ENCODE measurements at regions not wholly inside any gene's neighbourhood (a gene's known extent, or its start where the extent isn't known, plus 50 kb on each side); places are given as distances from the start of the nearest gene placed in this dataset.
"Not testable (repeated sequence)": the region's sequence is repeated elsewhere in the genome, so short reads cannot be mapped to it uniquely, and the experiment has no call there.

GRCh38 chr10:9097991-9098306, 1043.5 kb downstream of the GATA3 start:
- Histone ChIP-seq H3K9ac (ENCODE audit: low read length) (no peak overlapping the region), H3K27me3 (replicated peaks; ENCODE audit: control insufficient read depth, insufficient read depth, low read length) (no peaks in the 10 kb centered on the region), H3K36me3 (ENCODE audit: control insufficient read depth, insufficient read depth, low read length, severe bottlenecking) (no peaks in the 10 kb centered on the region), H3K9me3 (ENCODE audit: control insufficient read depth, low read length) (no peaks in the 10 kb centered on the region), H3K4me1 (ENCODE audit: control insufficient read depth, insufficient read depth, low read length) (peaks cover 2% of the 10 kb centered on the region), H3K4me3 (ENCODE audit: low read length) (no peak overlapping the region)
- DNase-seq (ENCODE audit: low read depth) = no peak

- Histone ChIP-seq H3K4me3 (ENCODE audit: low read length) (no peak overlapping the region), H3K9me3 (ENCODE audit: control insufficient read depth, low read length) (no peaks in the 10 kb centered on the region), H3K9ac (ENCODE audit: low read length) (no peak overlapping the region), H3K36me3 (ENCODE audit: control insufficient read depth, insufficient read depth, low read length, severe bottlenecking) (no peaks in the 10 kb centered on the region), H3K4me1 (ENCODE audit: control insufficient read depth, insufficient read depth, low read length) (peaks cover 8% of the 10 kb centered on the region), H3K27me3 (replicated peaks; ENCODE audit: control insufficient read depth, insufficient read depth, low read length) (no peaks in the 10 kb centered on the region)
- DNase-seq (ENCODE audit: low read depth) = no peak
Measured at GRCh38 chr10:9102026-9102425, 1047.5 kb downstream of the GATA3 start.

DNA sequence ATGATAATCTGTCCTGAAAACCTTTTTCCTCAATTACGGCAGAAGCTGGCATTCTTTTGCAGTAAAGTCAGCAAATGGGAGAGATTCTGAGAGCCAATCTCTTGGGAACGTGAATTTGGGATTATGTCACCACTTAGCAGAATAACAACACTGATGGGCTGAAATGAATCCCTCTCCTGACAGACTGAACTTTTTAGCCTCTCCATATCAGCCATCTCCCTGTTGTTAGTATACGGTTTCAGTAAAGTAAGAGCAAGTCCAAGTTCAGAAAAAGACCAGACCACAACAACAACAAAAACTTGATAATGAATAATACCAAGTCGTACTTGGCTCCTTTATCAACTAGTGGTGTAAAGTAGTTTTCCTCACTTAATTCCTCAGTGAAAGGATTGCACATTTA, 1048.8 kb downstream of the GATA3 start:
- no peak for DNase-seq (ENCODE audit: low read depth)
- no peaks in the 10 kb centered on the region for H3K27me3 ChIP-seq (replicated peaks; ENCODE audit: control insufficient read depth, insufficient read depth, low read length)
- no peaks in the 10 kb centered on the region for H3K36me3 ChIP-seq (ENCODE audit: control insufficient read depth, insufficient read depth, low read length, severe bottlenecking)

DNA sequence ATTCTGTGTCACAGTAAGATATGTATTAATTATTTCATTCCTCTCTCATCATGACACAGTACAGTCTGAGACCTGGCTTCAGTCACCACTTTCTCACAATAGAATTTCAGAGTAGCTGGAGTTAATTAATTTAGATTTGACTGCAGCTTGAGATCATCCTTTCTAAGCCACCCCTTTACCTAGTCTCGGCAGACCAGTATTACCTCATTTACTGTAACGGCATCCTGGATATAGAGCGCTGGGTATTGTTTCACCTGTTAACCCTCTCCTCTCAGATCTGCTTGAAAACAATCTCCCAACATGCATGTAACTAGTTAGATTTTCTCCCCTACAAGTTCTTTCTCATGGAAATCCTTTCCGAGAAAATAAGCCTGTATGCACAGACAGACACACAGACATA, 1057.5 kb downstream of the GATA3 start:
- H3K9me3 ChIP-seq (ENCODE audit: control insufficient read depth, low read length) = no peaks in the 10 kb centered on the region

More for the DNA sequence above, 1048.8 kb downstream of the GATA3 start:
- no peaks in the 10 kb centered on the region for H3K9me3 ChIP-seq (ENCODE audit: control insufficient read depth, low read length)
- H3K4me1 ChIP-seq (ENCODE audit: control insufficient read depth, insufficient read depth, low read length) = peaks cover 8% of the 10 kb centered on the region
- H3K9ac ChIP-seq (ENCODE audit: low read length) = no peak overlapping the region
- H3K4me3 ChIP-seq (ENCODE audit: low read length) = peak overlapping the region; percentile 3

DNA sequence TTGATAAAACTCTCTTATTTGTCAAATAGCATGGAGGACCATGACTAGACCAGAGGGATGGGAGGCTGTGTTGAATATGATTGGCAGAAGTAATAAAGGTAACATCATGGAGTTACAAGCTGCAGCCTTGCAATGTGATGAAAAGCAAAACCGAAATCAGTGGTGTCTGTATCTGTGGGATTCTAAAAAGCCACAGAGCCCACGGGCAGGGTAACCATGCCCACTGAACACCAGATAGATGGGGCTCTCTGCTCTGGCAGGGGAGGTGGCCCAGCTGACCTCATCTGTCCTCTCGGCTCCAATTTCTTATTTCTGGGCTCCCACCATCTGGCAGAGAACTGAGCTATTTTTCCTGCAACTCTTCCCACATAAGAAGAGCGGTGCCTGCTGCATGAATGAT, 1072.2 kb downstream of the GATA3 start:
- H3K36me3 ChIP-seq (ENCODE audit: control insufficient read depth, insufficient read depth, low read length, severe bottlenecking) = no peaks in the 10 kb centered on the region
- no peak overlapping the region for H3K4me3 ChIP-seq (ENCODE audit: low read length)
- H3K9ac ChIP-seq (ENCODE audit: low read length) = no peak overlapping the region
- H3K4me1 ChIP-seq (ENCODE audit: control insufficient read depth, insufficient read depth, low read length) = no peaks in the 10 kb centered on the region
- H3K9me3 ChIP-seq (ENCODE audit: control insufficient read depth, low read length) = peaks cover under 1% of the 10 kb centered on the region
- DNase-seq (ENCODE audit: low read depth) = no peak
- H3K27me3 ChIP-seq (replicated peaks; ENCODE audit: control insufficient read depth, insufficient read depth, low read length) = no peaks in the 10 kb centered on the region

More for the DNA sequence above, 1057.5 kb downstream of the GATA3 start:
- Histone ChIP-seq H3K4me3 (ENCODE audit: low read length) (no peak overlapping the region), H3K4me1 (ENCODE audit: control insufficient read depth, insufficient read depth, low read length) (no peaks in the 10 kb centered on the region), H3K27me3 (replicated peaks; ENCODE audit: control insufficient read depth, insufficient read depth, low read length) (no peaks in the 10 kb centered on the region), H3K9ac (ENCODE audit: low read length) (no peak overlapping the region), H3K36me3 (ENCODE audit: control insufficient read depth, insufficient read depth, low read length, severe bottlenecking) (no peaks in the 10 kb centered on the region)
- DNase-seq (ENCODE audit: low read depth) = no peak

DNA sequence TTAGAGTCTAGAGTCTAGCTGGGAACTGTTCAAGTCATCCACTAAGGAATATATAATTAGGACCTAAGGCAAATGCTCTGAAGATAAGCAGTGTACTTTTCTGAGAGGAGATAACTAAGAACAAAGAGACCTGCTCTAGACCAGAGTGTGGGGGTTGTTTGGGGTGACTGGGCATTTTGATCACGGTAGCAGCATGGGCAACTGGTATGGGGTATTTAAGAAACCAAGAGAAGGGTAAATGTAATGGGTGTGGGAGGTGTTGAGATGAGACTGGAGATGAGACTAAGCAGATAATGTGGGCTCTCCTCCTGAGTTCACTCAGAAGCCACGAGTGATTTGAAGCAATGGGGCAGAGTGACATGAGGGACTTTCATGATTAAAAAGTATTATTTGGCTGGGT, 1082.9 kb downstream of the GATA3 start:
- no peaks in the 10 kb centered on the region for H3K4me1 ChIP-seq (ENCODE audit: control insufficient read depth, insufficient read depth, low read length)
- H3K36me3 ChIP-seq (ENCODE audit: control insufficient read depth, insufficient read depth, low read length, severe bottlenecking) = no peaks in the 10 kb centered on the region
- H3K9ac ChIP-seq (ENCODE audit: low read length) = no peak overlapping the region
- H3K9me3 ChIP-seq (ENCODE audit: control insufficient read depth, low read length) = no peaks in the 10 kb centered on the region
- H3K4me3 ChIP-seq (ENCODE audit: low read length) = no peak overlapping the region
- no peaks in the 10 kb centered on the region for H3K27me3 ChIP-seq (replicated peaks; ENCODE audit: control insufficient read depth, insufficient read depth, low read length)
- DNase-seq (ENCODE audit: low read depth) = no peak

- not testable (repeated sequence) for H3K9me3 ChIP-seq (ENCODE audit: control insufficient read depth, low read length); H3K4me1 ChIP-seq (ENCODE audit: control insufficient read depth, insufficient read depth, low read length); DNase-seq (ENCODE audit: low read depth); H3K27me3 ChIP-seq (replicated peaks; ENCODE audit: control insufficient read depth, insufficient read depth, low read length); H3K36me3 ChIP-seq (ENCODE audit: control insufficient read depth, insufficient read depth, low read length, severe bottlenecking); H3K9ac ChIP-seq (ENCODE audit: low read length); H3K4me3 ChIP-seq (ENCODE audit: low read length)
Measured at GRCh38 chr10:9138829-9139228, 1084.3 kb downstream of the GATA3 start.

DNA sequence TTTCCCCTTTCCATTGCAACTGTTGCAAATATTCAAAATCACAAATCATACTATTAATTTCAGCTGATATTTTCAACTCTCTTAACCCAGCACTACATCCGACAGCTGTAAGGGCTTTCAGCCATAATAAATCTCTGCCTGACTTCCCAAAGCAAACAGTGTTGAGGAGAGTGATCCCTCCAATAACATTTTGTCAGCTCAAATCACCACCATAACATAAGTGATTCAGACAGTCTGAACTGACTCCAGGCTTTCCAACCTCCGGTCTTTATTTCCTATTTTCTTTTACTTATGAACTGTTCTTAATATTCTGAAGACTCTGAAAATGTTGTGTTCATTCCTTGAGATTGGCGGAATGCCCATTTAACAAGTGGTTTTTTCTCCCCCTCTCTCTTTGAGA, 1085.9 kb downstream of the GATA3 start:
- no peak overlapping the region for H3K9ac ChIP-seq (ENCODE audit: low read length)
- no peak overlapping the region for H3K4me3 ChIP-seq (ENCODE audit: low read length)
- no peaks in the 10 kb centered on the region for H3K4me1 ChIP-seq (ENCODE audit: control insufficient read depth, insufficient read depth, low read length)
- no peaks in the 10 kb centered on the region for H3K9me3 ChIP-seq (ENCODE audit: control insufficient read depth, low read length)
- H3K36me3 ChIP-seq (ENCODE audit: control insufficient read depth, insufficient read depth, low read length, severe bottlenecking) = no peaks in the 10 kb centered on the region
- peaks cover 2% of the 10 kb centered on the region for H3K27me3 ChIP-seq (replicated peaks; ENCODE audit: control insufficient read depth, insufficient read depth, low read length)
- DNase-seq (ENCODE audit: low read depth) = no peak

- Histone ChIP-seq H3K27me3 (replicated peaks; ENCODE audit: control insufficient read depth, insufficient read depth, low read length) (peaks cover 6% of the 10 kb centered on the region), H3K9me3 (ENCODE audit: control insufficient read depth, low read length) (no peaks in the 10 kb centered on the region), H3K4me3 (ENCODE audit: low read length) (no peak overlapping the region), H3K9ac (ENCODE audit: low read length) (no peak overlapping the region), H3K4me1 (ENCODE audit: control insufficient read depth, insufficient read depth, low read length) (no peaks in the 10 kb centered on the region), H3K36me3 (ENCODE audit: control insufficient read depth, insufficient read depth, low read length, severe bottlenecking) (no peaks in the 10 kb centered on the region)
- no peak for DNase-seq (ENCODE audit: low read depth)
Measured at GRCh38 chr10:9147475-9147874, 1093.0 kb downstream of the GATA3 start.

DNA sequence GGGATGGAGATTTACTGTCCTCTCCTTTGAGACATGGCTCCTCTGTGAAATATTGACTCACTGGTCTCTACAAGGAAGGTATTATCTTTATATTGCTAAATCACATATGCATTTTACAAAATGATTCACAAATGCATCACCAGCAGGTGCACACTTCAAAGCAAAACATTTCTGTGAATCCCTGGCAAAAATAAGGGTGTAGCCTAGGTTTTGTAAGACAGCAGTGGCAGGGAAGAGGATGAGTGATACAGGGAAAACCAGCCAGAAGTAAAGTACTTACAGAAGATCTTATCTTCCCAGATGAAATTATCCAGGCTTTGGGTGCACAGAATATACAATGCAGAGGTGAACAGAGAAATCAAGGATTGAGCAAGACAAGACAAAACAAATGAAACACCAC, 1094.6 kb downstream of the GATA3 start:
- no peaks in the 10 kb centered on the region for H3K36me3 ChIP-seq (ENCODE audit: control insufficient read depth, insufficient read depth, low read length, severe bottlenecking)
- H3K4me1 ChIP-seq (ENCODE audit: control insufficient read depth, insufficient read depth, low read length) = no peaks in the 10 kb centered on the region
- peaks cover 6% of the 10 kb centered on the region for H3K27me3 ChIP-seq (replicated peaks; ENCODE audit: control insufficient read depth, insufficient read depth, low read length)
- H3K4me3 ChIP-seq (ENCODE audit: low read length) = no peak overlapping the region
- no peaks in the 10 kb centered on the region for H3K9me3 ChIP-seq (ENCODE audit: control insufficient read depth, low read length)
- DNase-seq (ENCODE audit: low read depth) = no peak
- no peak overlapping the region for H3K9ac ChIP-seq (ENCODE audit: low read length)

- H3K4me3 ChIP-seq (ENCODE audit: low read length); DNase-seq (ENCODE audit: low read depth); H3K9me3 ChIP-seq (ENCODE audit: control insufficient read depth, low read length); H3K36me3 ChIP-seq (ENCODE audit: control insufficient read depth, insufficient read depth, low read length, severe bottlenecking); H3K27me3 ChIP-seq (replicated peaks; ENCODE audit: control insufficient read depth, insufficient read depth, low read length); H3K4me1 ChIP-seq (ENCODE audit: control insufficient read depth, insufficient read depth, low read length); H3K9ac ChIP-seq (ENCODE audit: low read length): not testable (repeated sequence)
Measured at GRCh38 chr10:9153057-9153456, 1098.6 kb downstream of the GATA3 start.

DNA sequence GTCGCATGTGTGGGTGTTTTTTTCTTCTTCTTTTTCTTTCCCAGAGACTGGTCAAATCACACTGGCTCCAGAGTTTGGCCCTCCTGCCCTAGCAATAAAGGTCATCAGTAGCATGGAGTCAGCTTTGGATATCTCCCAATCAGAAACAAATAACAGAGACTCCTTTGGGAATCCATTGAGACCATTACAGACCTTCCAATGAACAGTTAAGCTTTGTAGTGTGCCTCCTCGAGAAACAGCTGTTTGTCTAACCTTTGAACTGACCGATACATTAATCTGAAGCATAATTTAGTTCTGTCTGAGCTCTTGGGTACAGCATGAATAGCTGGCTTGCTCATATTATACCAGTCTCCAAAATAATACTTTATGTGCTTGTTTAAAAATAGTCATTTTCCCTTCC, 1103.2 kb downstream of the GATA3 start:
- peaks cover 3% of the 10 kb centered on the region for H3K9me3 ChIP-seq (ENCODE audit: control insufficient read depth, low read length)
- no peak overlapping the region for H3K4me3 ChIP-seq (ENCODE audit: low read length)
- no peak for DNase-seq (ENCODE audit: low read depth)
- H3K9ac ChIP-seq (ENCODE audit: low read length) = no peak overlapping the region
- no peaks in the 10 kb centered on the region for H3K27me3 ChIP-seq (replicated peaks; ENCODE audit: control insufficient read depth, insufficient read depth, low read length)
- H3K4me1 ChIP-seq (ENCODE audit: control insufficient read depth, insufficient read depth, low read length) = no peaks in the 10 kb centered on the region
- no peaks in the 10 kb centered on the region for H3K36me3 ChIP-seq (ENCODE audit: control insufficient read depth, insufficient read depth, low read length, severe bottlenecking)
